K562 (cell line): ENCODE measurements at regions not wholly inside any gene's neighbourhood (a gene's known extent, or its start where the extent isn't known, plus 50 kb on each side); places are given as distances from the start of the nearest gene placed in this dataset.

Source experiments
- ATAC-seq: fragments of 200-7000 bp; cut with Tn5 transposase; 3 replicates; pipeline ENCODE4 v1.9.1; 2020; ENCODE audit warnings: moderate library complexity
- BruUV-seq: library from RNA; stranded (reverse); fragments of 400-500 nt; replicated peaks from 2 replicates; lab custom pipeline; 2021; lab: Mats Ljungman, UMichigan
- CTCF ChIA-PET: fragments of 300-600 bp; formaldehyde crosslinking; extraction: SDS; loops from one replicate; lab custom pipeline; 2021; ENCODE audit warnings: low intra/inter-chr PET ratio; lab: Yijun Ruan, JAX
- POLR2A ChIA-PET: fragments of 300-600, 350-650 bp; sonication (Branson Sonifier 250); formaldehyde crosslinking; extraction: SDS; loops from one replicate; lab custom pipeline; 2021; ENCODE audit warnings: antibody characterized with exemption, inconsistent platforms; lab: Yijun Ruan, JAX
- DNase-seq, 4 experiments: peaks; one replicate each; pipeline versions ENCODE4 v3.0.0 to v3.0.0-alpha.2; 2011 to 2018; ENCODE audit warnings: low spot score in 3 of 4, mixed read lengths in 3 of 4; ENCODE audit errors: extremely low read depth in 1 of 4
- FAIRE-seq: peaks from 2 replicates; lab custom pipeline; 2011; peaks lifted over from hg19 to GRCh38; lab: Jason Lieb, UNC
- H2AFZ ChIP-seq: 2 replicates; pipeline ENCODE4 v1.6.0; 2011; ENCODE audit warnings: low read depth, low read length, control low read depth, inconsistent platforms
- H3K27ac ChIP-seq: fragments of 200-600 bp; 3 replicates; pipeline ENCODE4 v1.8.0; 2011; ENCODE audit warnings: low read depth, mild to moderate bottlenecking, control low read depth, inconsistent platforms, low read length, moderate library complexity, mixed read lengths; ENCODE audit errors: extremely low read depth
- H3K27me3 ChIP-seq, 2 experiments: fragments of 300-600 bp in 1 of 2; 2 replicates in 1 of 2; 3 replicates in 1 of 2; pipeline versions ENCODE4 v1.6.0 to v1.8.0; 2011; ENCODE audit warnings: inconsistent platforms in 2 of 2, low read length in 2 of 2, mild to moderate bottlenecking in 1 of 2, mixed read lengths in 1 of 2, moderate library complexity in 1 of 2; ENCODE audit not compliant: control insufficient read depth in 2 of 2, insufficient read depth in 2 of 2
- H3K36me3 ChIP-seq: fragments of 300-600 bp; 3 replicates; pipeline ENCODE4 v1.8.0; 2011; ENCODE audit warnings: mild to moderate bottlenecking, low read length, inconsistent platforms; ENCODE audit not compliant: control insufficient read depth, insufficient read depth
- H3K4me1 ChIP-seq, 2 experiments: fragments of 200-600 bp in 1 of 2; replicated peaks in 1 of 2; 2 replicates in 1 of 2; 3 replicates in 1 of 2; pipeline versions ENCODE4 v1.5.1 to v1.8.0; 2011; ENCODE audit warnings: inconsistent platforms in 2 of 2, low read length in 2 of 2, mild to moderate bottlenecking in 1 of 2, mixed read lengths in 1 of 2, moderate library complexity in 1 of 2; ENCODE audit not compliant: control insufficient read depth in 2 of 2, insufficient read depth in 2 of 2
- H3K4me2 ChIP-seq: 2 replicates; pipeline ENCODE4 v1.6.1; 2011; ENCODE audit warnings: low read length, control low read depth, inconsistent platforms, mixed read lengths; ENCODE audit not compliant: insufficient read depth
- H3K4me3 ChIP-seq: fragments of 200-600 bp; sonication (generic), shearing (Covaris generic); 2 replicates; pipeline ENCODE4 v1.5.1; 2016; ENCODE audit warnings: control low read depth, inconsistent platforms
- H3K79me2 ChIP-seq: fragments of 200-600 bp; 3 replicates; pipeline ENCODE4 v1.8.0; 2011; ENCODE audit warnings: low read length, inconsistent platforms; ENCODE audit not compliant: control insufficient read depth, insufficient read depth
- H3K9ac ChIP-seq, 2 experiments: 2 replicates each; pipeline versions ENCODE4 v1.6.0 to v1.6.1; 2011; ENCODE audit warnings: low read depth in 2 of 2, low read length in 2 of 2, control low read depth in 1 of 2, inconsistent platforms in 1 of 2, mild to moderate bottlenecking in 1 of 2, mixed read lengths in 1 of 2; ENCODE audit not compliant: insufficient read depth in 1 of 2
- H3K9me1 ChIP-seq: one replicate; pipeline ENCODE4 v1.6.0; 2011; ENCODE audit warnings: inconsistent platforms, mild to moderate bottlenecking, low read length, moderate library complexity; ENCODE audit not compliant: control insufficient read depth, insufficient read depth
- H3K9me3 ChIP-seq: replicated peaks from 2 replicates; pipeline ENCODE4 v1.5.1; 2011; ENCODE audit warnings: low read depth, low read length, inconsistent platforms; ENCODE audit not compliant: control insufficient read depth, insufficient read depth
- H4K20me1 ChIP-seq: replicated peaks from 2 replicates; pipeline ENCODE4 v1.6.1; 2011; ENCODE audit warnings: low read length, inconsistent platforms, mixed read lengths; ENCODE audit not compliant: control insufficient read depth, insufficient read depth
- FOSL1 ChIP-seq: fragments of 200-800 bp; sonication (Bioruptor generic); conservative IDR thresholded peaks from 2 replicates; pipeline ENCODE4 v1.6.1; 2016; ENCODE audit warnings: missing genetic modification characterization, missing compliant biosample characterization
- FOXK2 ChIP-seq, 2 experiments: fragments of 450-650 bp; IDR thresholded peaks in 1 of 2; conservative IDR thresholded peaks in 1 of 2; 2 replicates each; pipeline ENCODE4 v1.6.1; 2016; ENCODE audit warnings: low read depth in 2 of 2, mild to moderate bottlenecking in 1 of 2
- GTF2E2 ChIP-seq: fragments of 200-800 bp; sonication (Bioruptor generic); IDR thresholded peaks from 2 replicates; pipeline ENCODE4 v1.6.1; 2016; ENCODE audit warnings: missing genetic modification characterization, missing compliant biosample characterization
- SRSF3 ChIP-seq: fragments of 200-400 bp; formaldehyde crosslinking; IDR thresholded peaks from 2 replicates; pipeline ENCODE4 v1.6.1; 2016; ENCODE audit warnings: mild to moderate bottlenecking, low read length, moderate library complexity; ENCODE audit not compliant: insufficient read depth
- TBL1XR1 ChIP-seq, 2 experiments: IDR thresholded peaks; 2 replicates each; pipeline ENCODE4 v1.6.1; 2012; ENCODE audit warnings: improper control_type of control experiment in 2 of 2, low read length in 2 of 2, mild to moderate bottlenecking in 1 of 2
- ZNF224 ChIP-seq: sonication (generic); formaldehyde crosslinking; IDR thresholded peaks from 2 replicates; pipeline ENCODE4 v1.8.0; 2022; ENCODE audit warnings: mild to moderate bottlenecking, missing genetic modification reagents
- ZNF282 ChIP-seq: sonication (generic); formaldehyde crosslinking; IDR thresholded peaks from 2 replicates; pipeline ENCODE4 v1.8.1; 2023; ENCODE audit warnings: missing genetic modification reagents
- ZNF316 ChIP-seq: fragments of 450-650 bp; IDR thresholded peaks from 2 replicates; pipeline ENCODE4 v1.6.1; 2016
- ZNF347 ChIP-seq: fragments of 450-650 bp; formaldehyde crosslinking; IDR thresholded peaks from 2 replicates; pipeline ENCODE4 v1.4.0; 2020; ENCODE audit warnings: low read depth, mild to moderate bottlenecking, moderate library complexity
- WGBS: fragments of 100-300 bp; shearing (Covaris generic); methylation state at CpG from one replicate; pipeline ENCODE4 v1.1.6; 2016; ENCODE audit warnings: low coverage, mixed read lengths; ENCODE audit not compliant: insufficient coverage; ENCODE audit errors: missing lambda C conversion rate; 5-methylcytosine and 5-hydroxymethylcytosine counted together
- in situ Hi-C: fragments of 300-500 bp; cut with MboI; formaldehyde crosslinking; loops from 4 replicates; pipeline ENCODE4 v1.15.0; 2018; ENCODE audit warnings: inconsistent platforms, mixed read lengths
- intact Hi-C: fragments of 100-400 bp; cut with micrococcal nuclease; formaldehyde crosslinking; loops from 2 replicates; pipeline ENCODE4 v1.14.2; 2022
- TF ChIP-seq, protein P1 (sequence below): fragments of 450-650 bp; IDR thresholded peaks from 2 replicates; pipeline ENCODE4 v1.6.1; 2016; ENCODE audit warnings: missing biosample characterization, missing genetic modification characterization
- TF ChIP-seq, protein P2 (sequence below): fragments of 250-450 bp; sonication (Bioruptor Pico); IDR thresholded peaks from 2 replicates; pipeline ENCODE4 v1.4.0; 2020; ENCODE audit warnings: mild to moderate bottlenecking
- TF ChIP-seq, protein P3 (sequence below): fragments of 250-450 bp; sonication (Bioruptor Pico); IDR thresholded peaks from 2 replicates; pipeline ENCODE4 v1.8.0; 2021; ENCODE audit warnings: moderate library complexity, mild to moderate bottlenecking, inconsistent platforms
- TF ChIP-seq, protein P4 (sequence below): fragments of 450-650 bp; formaldehyde crosslinking; IDR thresholded peaks from 2 replicates; pipeline ENCODE4 v1.4.0; 2020; ENCODE audit warnings: mild to moderate bottlenecking, mixed read lengths
- TF ChIP-seq, protein P5 (sequence below): sonication (generic); IDR thresholded peaks from 2 replicates; pipeline ENCODE4 v1.6.1; 2016

DNA sequence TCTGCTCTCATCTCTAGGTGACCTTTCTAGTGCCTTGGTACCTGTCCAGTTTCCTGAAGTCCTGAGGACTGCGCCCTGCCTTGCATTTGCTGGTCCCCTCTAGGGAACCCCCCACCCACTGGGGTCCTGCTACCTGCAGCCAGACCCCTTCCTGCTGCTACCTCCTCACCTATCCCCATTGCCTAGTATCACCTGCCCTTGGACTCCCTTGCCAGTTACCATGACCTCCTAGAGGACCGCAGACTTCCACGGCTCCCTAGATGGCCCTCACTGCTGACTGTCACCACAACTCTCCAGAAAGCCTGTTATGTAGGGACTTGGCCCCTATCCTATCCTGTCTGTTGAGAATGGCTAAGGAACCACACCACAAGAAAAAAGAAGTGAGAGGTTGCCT lies 166.6 kb downstream of the EFNB1 start:
- in situ Hi-C loops: no loop called here
- FAIRE-seq: no peak
- H3K9ac ChIP-seq: no peak overlapping the region
- no peaks in the 10 kb centered on the region for H3K9me3 ChIP-seq
- H3K79me2 ChIP-seq: no peaks in the 10 kb centered on the region
- no peak overlapping the region for H3K4me2 ChIP-seq
- TF ChIP-seq, protein P1, sequence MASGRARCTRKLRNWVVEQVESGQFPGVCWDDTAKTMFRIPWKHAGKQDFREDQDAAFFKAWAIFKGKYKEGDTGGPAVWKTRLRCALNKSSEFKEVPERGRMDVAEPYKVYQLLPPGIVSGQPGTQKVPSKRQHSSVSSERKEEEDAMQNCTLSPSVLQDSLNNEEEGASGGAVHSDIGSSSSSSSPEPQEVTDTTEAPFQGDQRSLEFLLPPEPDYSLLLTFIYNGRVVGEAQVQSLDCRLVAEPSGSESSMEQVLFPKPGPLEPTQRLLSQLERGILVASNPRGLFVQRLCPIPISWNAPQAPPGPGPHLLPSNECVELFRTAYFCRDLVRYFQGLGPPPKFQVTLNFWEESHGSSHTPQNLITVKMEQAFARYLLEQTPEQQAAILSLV (tag): no peak
- TF ChIP-seq, protein P2, sequence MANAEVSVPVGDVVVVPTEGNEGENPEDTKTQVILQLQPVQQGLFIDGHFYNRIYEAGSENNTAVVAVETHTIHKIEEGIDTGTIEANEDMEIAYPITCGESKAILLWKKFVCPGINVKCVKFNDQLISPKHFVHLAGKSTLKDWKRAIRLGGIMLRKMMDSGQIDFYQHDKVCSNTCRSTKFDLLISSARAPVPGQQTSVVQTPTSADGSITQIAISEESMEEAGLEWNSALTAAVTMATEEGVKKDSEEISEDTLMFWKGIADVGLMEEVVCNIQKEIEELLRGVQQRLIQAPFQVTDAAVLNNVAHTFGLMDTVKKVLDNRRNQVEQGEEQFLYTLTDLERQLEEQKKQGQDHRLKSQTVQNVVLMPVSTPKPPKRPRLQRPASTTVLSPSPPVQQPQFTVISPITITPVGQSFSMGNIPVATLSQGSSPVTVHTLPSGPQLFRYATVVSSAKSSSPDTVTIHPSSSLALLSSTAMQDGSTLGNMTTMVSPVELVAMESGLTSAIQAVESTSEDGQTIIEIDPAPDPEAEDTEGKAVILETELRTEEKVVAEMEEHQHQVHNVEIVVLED: no peak
- TF ChIP-seq GTF2E2 (tag): no peak
- TF ChIP-seq ZNF316: no peak
- TF ChIP-seq FOSL1: no peak
- TF ChIP-seq ZNF282 (CRISPR knock-in tag): no peak
- no peak for TF ChIP-seq SRSF3
- no peak for TF ChIP-seq TBL1XR1 (IDR thresholded peaks at IDR 0.05; ENCODE audit: low read length in 2 of 2)
- TF ChIP-seq FOXK2 (conservative IDR thresholded peaks at IDR 0.05 in 1 of 2, IDR thresholded peaks at IDR 0.05 in 1 of 2; ENCODE audit: low read depth in 2 of 2): no peak
- TF ChIP-seq ZNF347 (CRISPR knock-in tag): no peak
- TF ChIP-seq, protein P3, sequence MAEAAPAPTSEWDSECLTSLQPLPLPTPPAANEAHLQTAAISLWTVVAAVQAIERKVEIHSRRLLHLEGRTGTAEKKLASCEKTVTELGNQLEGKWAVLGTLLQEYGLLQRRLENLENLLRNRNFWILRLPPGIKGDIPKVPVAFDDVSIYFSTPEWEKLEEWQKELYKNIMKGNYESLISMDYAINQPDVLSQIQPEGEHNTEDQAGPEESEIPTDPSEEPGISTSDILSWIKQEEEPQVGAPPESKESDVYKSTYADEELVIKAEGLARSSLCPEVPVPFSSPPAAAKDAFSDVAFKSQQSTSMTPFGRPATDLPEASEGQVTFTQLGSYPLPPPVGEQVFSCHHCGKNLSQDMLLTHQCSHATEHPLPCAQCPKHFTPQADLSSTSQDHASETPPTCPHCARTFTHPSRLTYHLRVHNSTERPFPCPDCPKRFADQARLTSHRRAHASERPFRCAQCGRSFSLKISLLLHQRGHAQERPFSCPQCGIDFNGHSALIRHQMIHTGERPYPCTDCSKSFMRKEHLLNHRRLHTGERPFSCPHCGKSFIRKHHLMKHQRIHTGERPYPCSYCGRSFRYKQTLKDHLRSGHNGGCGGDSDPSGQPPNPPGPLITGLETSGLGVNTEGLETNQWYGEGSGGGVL (CRISPR knock-in tag): no peak
- TF ChIP-seq, protein P4, sequence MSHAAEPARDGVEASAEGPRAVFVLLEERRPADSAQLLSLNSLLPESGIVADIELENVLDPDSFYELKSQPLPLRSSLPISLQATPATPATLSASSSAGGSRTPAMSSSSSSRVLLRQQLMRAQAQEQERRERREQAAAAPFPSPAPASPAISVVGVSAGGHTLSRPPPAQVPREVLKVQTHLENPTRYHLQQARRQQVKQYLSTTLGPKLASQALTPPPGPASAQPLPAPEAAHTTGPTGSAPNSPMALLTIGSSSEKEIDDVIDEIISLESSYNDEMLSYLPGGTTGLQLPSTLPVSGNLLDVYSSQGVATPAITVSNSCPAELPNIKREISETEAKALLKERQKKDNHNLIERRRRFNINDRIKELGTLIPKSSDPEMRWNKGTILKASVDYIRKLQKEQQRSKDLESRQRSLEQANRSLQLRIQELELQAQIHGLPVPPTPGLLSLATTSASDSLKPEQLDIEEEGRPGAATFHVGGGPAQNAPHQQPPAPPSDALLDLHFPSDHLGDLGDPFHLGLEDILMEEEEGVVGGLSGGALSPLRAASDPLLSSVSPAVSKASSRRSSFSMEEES (CRISPR knock-in tag): no peak
- TF ChIP-seq ZNF224 (CRISPR knock-in tag): no peak
- TF ChIP-seq, protein P5, sequence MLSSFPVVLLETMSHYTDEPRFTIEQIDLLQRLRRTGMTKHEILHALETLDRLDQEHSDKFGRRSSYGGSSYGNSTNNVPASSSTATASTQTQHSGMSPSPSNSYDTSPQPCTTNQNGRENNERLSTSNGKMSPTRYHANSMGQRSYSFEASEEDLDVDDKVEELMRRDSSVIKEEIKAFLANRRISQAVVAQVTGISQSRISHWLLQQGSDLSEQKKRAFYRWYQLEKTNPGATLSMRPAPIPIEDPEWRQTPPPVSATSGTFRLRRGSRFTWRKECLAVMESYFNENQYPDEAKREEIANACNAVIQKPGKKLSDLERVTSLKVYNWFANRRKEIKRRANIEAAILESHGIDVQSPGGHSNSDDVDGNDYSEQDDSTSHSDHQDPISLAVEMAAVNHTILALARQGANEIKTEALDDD: no peak
- TF ChIP-seq, all 486 proteins: peak for 0
- no peaks in the 10 kb centered on the region for H3K9me1 ChIP-seq
- H3K27me3 ChIP-seq: peaks cover 0 to 14% of the 10 kb centered on the region in 2 experiments; a peak in 3 of 5 replicates
- 9% methylated on average over 3 of the region's 3 CpGs for WGBS
- H3K27ac ChIP-seq: no peak overlapping the region
- H3K4me1 ChIP-seq: no peaks in the 10 kb centered on the region
- intact Hi-C loops: no loop called here
- ATAC-seq (no peak), DNase-seq (no peak)
- no peak overlapping the region for H3K4me3 ChIP-seq
- no peaks in the 10 kb centered on the region for H3K36me3 ChIP-seq
- H4K20me1 ChIP-seq: 0 out of 2 replicates have a peak, but pooled peaks cover 3% of the 10 kb centered on the region
- ChIA-PET POLR2A (no interaction called here), CTCF (no interaction called here)
- no peak overlapping the region for H2AFZ ChIP-seq
- BruUV-seq: no TSS peak
